Activated B cell treated with CpG ODN at 0.5 μM for 24 hours (primary cell): ENCODE measurements at regions not wholly inside any gene's neighbourhood (a gene's known extent, or its start where the extent isn't known, plus 50 kb on each side); places are given as distances from the start of the nearest gene placed in this dataset.

Experiments
- ATAC-seq: fragments of 200-7000 bp; cut with Tn5 transposase; one replicate; pipeline ENCODE4 v1.10.0; 2021; ENCODE audit warnings: low read depth, mild to moderate bottlenecking, moderate library complexity
- CTCF ChIA-PET: fragments of 350-600 bp; sonication (Branson Sonifier 250); formaldehyde crosslinking; loops from one replicate; lab custom pipeline; 2021; ENCODE audit warnings: antibody characterized with exemption; lab: Charles Lee
- POLR2A ChIA-PET: fragments of 350-600 bp; sonication (Branson Sonifier 250); formaldehyde crosslinking; loops from one replicate; lab custom pipeline; 2021; ENCODE audit warnings: antibody characterized with exemption; lab: Charles Lee
- DNase-seq: peaks from one replicate; pipeline ENCODE4 v3.0.0; 2022
- H3K27ac Mint-ChIP-seq: one replicate; pipeline ENCODE4 v1.8.0; 2020; ENCODE audit warnings: mixed read lengths
- H3K27me3 Mint-ChIP-seq: one replicate; pipeline ENCODE4 v1.8.0; 2021; ENCODE audit warnings: mixed read lengths
- H3K36me3 Mint-ChIP-seq: one replicate; pipeline ENCODE4 v1.8.0; 2021; ENCODE audit warnings: low read depth, mixed read lengths
- H3K4me1 Mint-ChIP-seq: one replicate; pipeline ENCODE4 v1.8.0; 2021; ENCODE audit warnings: mixed read lengths
- H3K4me3 Mint-ChIP-seq: one replicate; pipeline ENCODE4 v1.8.0; 2020; ENCODE audit warnings: mild to moderate bottlenecking, mixed read lengths
- H3K9me3 Mint-ChIP-seq: one replicate; pipeline ENCODE4 v1.8.0; 2020; ENCODE audit warnings: mixed read lengths
- intact Hi-C: fragments of 100-400 bp; cut with micrococcal nuclease; formaldehyde crosslinking; loops from one replicate; pipeline ENCODE4 v1.15.1; 2024
- TF ChIP-seq, protein P1 (sequence below): fragments of 200-600 bp; IDR thresholded peaks from one replicate; pipeline ENCODE4 v1.8.0; 2022; ENCODE audit warnings: antibody characterized with exemption, mild to moderate bottlenecking

DNA sequence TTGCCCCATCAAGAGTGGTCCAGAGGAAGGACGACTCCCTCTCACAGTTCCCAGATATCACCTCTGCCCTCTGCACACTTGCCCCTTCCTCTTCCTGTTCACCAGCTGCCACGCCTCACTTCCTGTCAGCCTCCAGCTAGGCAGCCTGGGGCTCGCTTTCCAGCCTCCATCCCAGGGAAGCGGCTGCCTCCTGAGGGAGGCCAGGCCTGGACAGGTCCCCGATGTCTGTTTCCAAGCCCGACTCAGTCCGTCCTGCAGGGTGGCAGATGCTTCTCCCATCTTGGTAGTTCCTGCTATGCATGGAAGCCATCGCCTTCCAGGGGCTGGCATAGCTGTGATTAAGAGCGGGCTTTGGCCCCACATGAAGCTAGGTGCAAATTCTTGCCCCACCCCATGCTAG, 233.5 kb upstream of the PMEPA1 start:
- no peak overlapping the region for H3K4me3 Mint-ChIP-seq
- ChIA-PET CTCF (no interaction called here), POLR2A (no interaction called here)
- H3K9me3 Mint-ChIP-seq, result no peaks in the 10 kb centered on the region
- TF ChIP-seq, protein P1, sequence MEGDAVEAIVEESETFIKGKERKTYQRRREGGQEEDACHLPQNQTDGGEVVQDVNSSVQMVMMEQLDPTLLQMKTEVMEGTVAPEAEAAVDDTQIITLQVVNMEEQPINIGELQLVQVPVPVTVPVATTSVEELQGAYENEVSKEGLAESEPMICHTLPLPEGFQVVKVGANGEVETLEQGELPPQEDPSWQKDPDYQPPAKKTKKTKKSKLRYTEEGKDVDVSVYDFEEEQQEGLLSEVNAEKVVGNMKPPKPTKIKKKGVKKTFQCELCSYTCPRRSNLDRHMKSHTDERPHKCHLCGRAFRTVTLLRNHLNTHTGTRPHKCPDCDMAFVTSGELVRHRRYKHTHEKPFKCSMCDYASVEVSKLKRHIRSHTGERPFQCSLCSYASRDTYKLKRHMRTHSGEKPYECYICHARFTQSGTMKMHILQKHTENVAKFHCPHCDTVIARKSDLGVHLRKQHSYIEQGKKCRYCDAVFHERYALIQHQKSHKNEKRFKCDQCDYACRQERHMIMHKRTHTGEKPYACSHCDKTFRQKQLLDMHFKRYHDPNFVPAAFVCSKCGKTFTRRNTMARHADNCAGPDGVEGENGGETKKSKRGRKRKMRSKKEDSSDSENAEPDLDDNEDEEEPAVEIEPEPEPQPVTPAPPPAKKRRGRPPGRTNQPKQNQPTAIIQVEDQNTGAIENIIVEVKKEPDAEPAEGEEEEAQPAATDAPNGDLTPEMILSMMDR, result no peak
- no peaks in the 10 kb centered on the region for H3K4me1 Mint-ChIP-seq
- ATAC-seq (no peak), DNase-seq (no peak)
- H3K27me3 Mint-ChIP-seq, result peaks cover 4% of the 10 kb centered on the region
- intact Hi-C loops, result no loop called here
- no peaks in the 10 kb centered on the region for H3K36me3 Mint-ChIP-seq
- H3K27ac Mint-ChIP-seq, result no peak overlapping the region

DNA sequence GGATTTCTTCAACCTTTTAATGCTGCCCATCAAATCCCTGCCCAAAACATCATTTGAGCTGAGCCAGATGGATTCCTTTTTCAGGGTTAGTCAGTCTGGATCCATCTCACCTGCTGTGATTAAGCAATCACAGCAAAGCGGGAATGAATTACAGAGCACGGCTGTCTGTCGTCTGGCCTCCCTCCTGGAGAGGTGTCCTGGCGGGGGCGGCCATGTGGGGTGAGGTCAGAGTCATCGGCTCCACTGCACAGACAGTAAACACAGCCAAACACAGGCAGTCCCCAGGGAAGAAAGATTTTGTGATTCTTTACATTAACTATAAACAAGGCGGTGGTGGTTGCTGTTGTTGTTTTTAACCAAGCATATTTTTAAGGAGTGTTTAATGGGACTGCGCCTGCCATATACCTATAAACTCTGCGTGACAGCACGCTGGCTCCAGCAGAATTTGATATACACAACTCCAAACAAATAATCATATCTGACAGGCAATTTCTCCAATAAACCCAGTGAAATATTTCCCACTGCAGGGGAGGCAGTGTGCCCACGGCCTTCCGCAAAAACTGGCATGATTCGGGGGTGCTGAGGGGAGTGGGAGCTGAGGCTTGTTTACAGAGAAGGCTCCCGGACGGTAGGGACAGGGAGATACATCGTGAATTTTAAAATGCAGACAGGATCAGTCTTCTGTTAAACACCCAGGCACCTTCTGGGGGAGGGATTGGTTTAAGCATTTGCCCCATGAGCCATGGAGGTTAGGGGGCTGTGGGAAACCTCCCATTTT, 232.0 kb upstream of the PMEPA1 start:
- ChIA-PET POLR2A (no interaction called here), CTCF (no interaction called here)
- H3K27ac Mint-ChIP-seq, result no peak overlapping the region

DNA sequence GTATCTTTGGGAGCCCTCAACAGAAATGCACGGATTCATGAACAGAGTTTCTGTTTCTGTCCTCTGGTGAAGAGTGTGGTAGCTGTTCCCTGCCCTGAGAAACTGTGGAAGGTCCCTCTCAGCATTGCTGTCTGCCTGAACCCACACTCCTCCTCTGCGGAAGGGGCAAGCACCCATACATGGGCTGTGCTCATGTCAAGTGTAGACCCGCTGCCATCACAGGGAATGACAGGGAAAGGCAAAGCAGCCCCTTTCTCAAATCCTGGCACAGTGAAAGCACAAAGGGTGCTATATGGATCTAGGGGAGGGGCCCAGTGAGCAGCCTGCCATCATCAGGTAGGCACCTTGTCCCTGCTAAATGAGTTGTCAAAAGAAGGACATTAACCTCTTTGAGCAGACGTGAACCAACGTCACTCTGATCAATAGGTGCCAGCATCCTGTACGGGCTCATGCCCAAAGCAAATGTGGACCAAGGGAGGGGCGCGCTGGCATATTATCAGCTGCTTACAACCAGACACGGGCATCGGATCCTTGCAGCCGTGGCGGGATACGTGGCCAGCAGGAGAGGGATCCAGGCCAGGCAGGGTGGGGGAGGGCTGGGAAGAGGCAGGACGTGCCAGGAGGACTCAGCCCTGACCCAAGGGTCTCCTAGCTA, 231.2 kb upstream of the PMEPA1 start:
- TF ChIP-seq, protein P1, result no peak
- POLR2A ChIA-PET, result no interaction called here
- ATAC-seq (no peak), DNase-seq (no peak)
- no peaks in the 10 kb centered on the region for H3K36me3 Mint-ChIP-seq
- H3K9me3 Mint-ChIP-seq, result no peaks in the 10 kb centered on the region
- CTCF ChIA-PET, result no interaction called here
- no peak overlapping the region for H3K4me3 Mint-ChIP-seq
- H3K27ac Mint-ChIP-seq, result no peak overlapping the region
- intact Hi-C loops, result no loop called here
- peaks cover 19% of the 10 kb centered on the region for H3K27me3 Mint-ChIP-seq
- no peaks in the 10 kb centered on the region for H3K4me1 Mint-ChIP-seq

More for the DNA sequence above, 232.0 kb upstream of the PMEPA1 start:
- H3K36me3 Mint-ChIP-seq, result no peaks in the 10 kb centered on the region
- TF ChIP-seq, protein P1, result no peak
- H3K27me3 Mint-ChIP-seq, result peaks cover 14% of the 10 kb centered on the region
- ATAC-seq (no peak), DNase-seq (no peak)
- intact Hi-C loops, result no loop called here
- no peak overlapping the region for H3K4me3 Mint-ChIP-seq
- H3K9me3 Mint-ChIP-seq, result no peaks in the 10 kb centered on the region
- H3K4me1 Mint-ChIP-seq, result no peaks in the 10 kb centered on the region

DNA sequence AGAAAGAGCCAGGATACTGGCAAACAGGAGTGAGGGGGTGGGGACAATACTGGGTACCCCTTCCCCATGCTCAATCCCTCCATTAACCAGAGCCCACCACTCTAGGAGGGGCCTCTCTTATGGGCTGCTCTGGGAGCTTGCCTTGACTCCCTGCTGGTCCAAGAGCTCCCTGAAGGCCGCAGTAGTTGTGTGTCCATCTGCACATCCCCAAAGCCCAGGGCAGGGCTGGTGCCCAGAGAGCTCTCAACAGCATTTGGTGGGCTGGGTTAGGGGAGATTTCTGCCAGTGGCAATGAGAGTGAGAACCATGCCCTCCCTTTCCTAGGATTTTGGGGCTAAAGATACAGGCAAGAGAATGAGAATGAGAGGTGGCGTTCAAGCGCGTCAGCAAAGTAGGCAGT, 230.6 kb upstream of the PMEPA1 start:
- H3K27ac Mint-ChIP-seq, result no peak overlapping the region
- CTCF ChIA-PET, result no interaction called here
- TF ChIP-seq, protein P1, result no peak
- intact Hi-C loops, result no loop called here
- H3K4me3 Mint-ChIP-seq, result no peak overlapping the region
- POLR2A ChIA-PET, result no interaction called here
- no peaks in the 10 kb centered on the region for H3K9me3 Mint-ChIP-seq
- no peaks in the 10 kb centered on the region for H3K4me1 Mint-ChIP-seq
- DNase-seq (no peak), ATAC-seq (no peak)
- peaks cover 23% of the 10 kb centered on the region for H3K27me3 Mint-ChIP-seq
- no peaks in the 10 kb centered on the region for H3K36me3 Mint-ChIP-seq

DNA sequence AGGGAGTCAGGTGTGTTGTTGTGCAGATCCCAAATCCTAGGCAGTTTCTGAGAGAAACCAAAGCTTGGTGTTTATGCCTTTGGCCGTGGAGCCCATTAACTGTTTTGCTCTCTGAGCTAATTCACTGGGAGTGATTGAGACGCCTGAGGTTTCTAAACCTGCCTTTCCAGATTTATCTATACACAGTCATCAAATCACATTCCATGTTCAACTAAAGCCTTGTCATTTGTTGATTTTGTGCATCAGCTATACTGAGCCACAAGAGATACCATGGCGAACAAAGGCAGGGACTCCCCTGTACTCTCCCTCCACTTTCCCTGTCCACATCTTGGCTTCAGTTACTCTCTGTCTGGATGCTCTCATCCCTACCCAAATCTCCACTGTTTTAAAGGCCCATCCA, 229.7 kb upstream of the PMEPA1 start:
- ChIA-PET POLR2A (no interaction called here), CTCF (no interaction called here)
- peaks cover 23% of the 10 kb centered on the region for H3K27me3 Mint-ChIP-seq
- no peak overlapping the region for H3K27ac Mint-ChIP-seq
- TF ChIP-seq, protein P1, result no peak
- intact Hi-C loops, result no loop called here
- H3K9me3 Mint-ChIP-seq, result no peaks in the 10 kb centered on the region
- no peak for ATAC-seq
- no peak overlapping the region for H3K4me3 Mint-ChIP-seq
- H3K4me1 Mint-ChIP-seq, result no peaks in the 10 kb centered on the region
- no peaks in the 10 kb centered on the region for H3K36me3 Mint-ChIP-seq
- no peak for DNase-seq
